ENCODE measurements at regions not wholly inside any gene's neighbourhood (a gene's known extent, or its start where the extent isn't known, plus 50 kb on each side); places are given as distances from the start of the nearest gene placed in this dataset.

- TF ChIP-seq SP2 (IDR thresholded peaks at IDR 0.05; ENCODE audit: low read length) (no peak), RXRA (IDR thresholded peaks at IDR 0.05; ENCODE audit: insufficient read depth, low read depth, low read length) (no peak), SP4 (IDR thresholded peaks at IDR 0.05; ENCODE audit: low read length) (no peak), USF2 (IDR thresholded peaks at IDR 0.05; ENCODE audit: low read length) (no peak)
- Histone ChIP-seq H3K23me2 (ENCODE audit: low read depth, low read length) (peaks cover 2% of the 10 kb centered on the region; the same call in 1 of the 2 replicates), H2BK15ac (ENCODE audit: low read length) (no peak overlapping the region), H3K79me2 (ENCODE audit: control insufficient read depth in 1 of 2, insufficient read depth in 2 of 2, low read length in 2 of 2) (0 out of 4 replicates have a peak, but pooled peaks cover 0 to 3% of the 10 kb centered on the region in 2 experiments), H3K79me1 (ENCODE audit: low read depth, low read length) (no peaks in the 10 kb centered on the region), H4K8ac (ENCODE audit: extremely low read depth, insufficient read depth, low read length) (no peak overlapping the region), H2BK120ac (replicated peaks; ENCODE audit: low read depth, low read length) (no peak overlapping the region), H4K91ac (replicated peaks; ENCODE audit: insufficient read length, low read length) (no peak overlapping the region), H3K4me1 (replicated peaks in 1 of 4; ENCODE audit: control insufficient read depth in 3 of 4, insufficient read depth in 4 of 4, low read length in 3 of 4) (peaks cover 0 to 2% (median 0%) of the 10 kb centered on the region in 4 experiments; a peak in 1 of 7 replicates), H2AFZ (ENCODE audit: low read length) (peak overlapping the region; percentile 56; the same call in 1 of the 2 replicates), H2BK12ac (ENCODE audit: low read depth, low read length) (no peak overlapping the region), H3K14ac (ENCODE audit: insufficient read length) (no peak overlapping the region), H2BK5ac (ENCODE audit: low read depth, low read length) (no peak overlapping the region), H3K27me3 (replicated peaks in 1 of 4; ENCODE audit: control insufficient read depth in 3 of 4, extremely low read depth in 1 of 4, insufficient read depth in 3 of 4, low read length in 3 of 4) (0 out of 7 replicates have a peak, but pooled peaks cover 0 to 3% (median 0%) of the 10 kb centered on the region in 4 experiments), H3K9me3 (ENCODE audit: insufficient read depth in 2 of 2, low read depth in 1 of 2, low read length in 1 of 2) (no peaks in the 10 kb centered on the region), H3K23ac (ENCODE audit: insufficient read length) (no peak overlapping the region), H2AK5ac (ENCODE audit: low read depth, low read length) (no peak overlapping the region), H3K27ac (ENCODE audit: low read depth, low read length) (no peak overlapping the region), H3K4ac (replicated peaks; ENCODE audit: insufficient read length, low read depth, low read length) (no peak overlapping the region), H3K4me3 (ENCODE audit: extremely low read depth in 1 of 4, insufficient read depth in 2 of 4, low read depth in 3 of 4, low read length in 4 of 4) (no peak overlapping the region), H3K36me3 (ENCODE audit: control insufficient read depth in 2 of 4, insufficient read depth in 4 of 4, low read length in 3 of 4) (no peaks in the 10 kb centered on the region), H4K20me1 (replicated peaks in 1 of 2; ENCODE audit: control insufficient read depth in 1 of 2, insufficient read depth in 2 of 2, low read length in 2 of 2) (peaks cover 0 to 2% of the 10 kb centered on the region in 2 experiments), H3K56ac (replicated peaks; ENCODE audit: insufficient read length, low read depth, low read length) (no peak overlapping the region), H3K18ac (ENCODE audit: extremely low read depth, low read length) (no peak overlapping the region), H3K9ac (replicated peaks in 1 of 4; ENCODE audit: extremely low read depth in 1 of 4, low read depth in 3 of 4, low read length in 3 of 4) (no peak overlapping the region), H4K5ac (ENCODE audit: insufficient read length, low read depth, low read length) (no peak overlapping the region), H2BK20ac (ENCODE audit: low read length) (no peak overlapping the region), H3K4me2 (ENCODE audit: insufficient read depth in 1 of 2, low read depth in 2 of 2, low read length in 2 of 2) (no peak overlapping the region)
- WGBS, 2 experiments (ENCODE audit: extremely low coverage in 1 of 2, insufficient coverage in 1 of 2, insufficient read length in 1 of 2, insufficient replicate concordance in 2 of 2, low coverage in 1 of 2, low lambda C conversion rate in 2 of 2, missing lambda C conversion rate in 1 of 2) = no CpG with 5 or more reads among the region's 1 CpG
- ChIA-PET CTCF (ENCODE audit: partially characterized antibody) (interaction anchor here (1.0 to 1.2 kb wide), 2 partner anchors 9 to 182 kb away, joined by 3 read pairs; no protein-coding TSS in a partner anchor), POLR2A (ENCODE audit: partially characterized antibody) (no interaction called here)
- FAIRE-seq = no peak
- DNase-seq (ENCODE audit: low read depth in 1 of 2, low spot score in 2 of 2) = no peak
Measured at GRCh38 chr7:51611937-51612336, 295.3 kb upstream of the COBL start.

All from H1 (cell line).